CD1c-positive myeloid dendritic cell (primary cell): ENCODE measurements at regions not wholly inside any gene's neighbourhood (a gene's known extent, or its start where the extent isn't known, plus 50 kb on each side); places are given as distances from the start of the nearest gene placed in this dataset.

Source experiments
- DNase-seq: peaks from one replicate; pipeline ENCODE4 v3.0.0-alpha.2; 2016; ENCODE audit errors: extremely low spot score

DNA sequence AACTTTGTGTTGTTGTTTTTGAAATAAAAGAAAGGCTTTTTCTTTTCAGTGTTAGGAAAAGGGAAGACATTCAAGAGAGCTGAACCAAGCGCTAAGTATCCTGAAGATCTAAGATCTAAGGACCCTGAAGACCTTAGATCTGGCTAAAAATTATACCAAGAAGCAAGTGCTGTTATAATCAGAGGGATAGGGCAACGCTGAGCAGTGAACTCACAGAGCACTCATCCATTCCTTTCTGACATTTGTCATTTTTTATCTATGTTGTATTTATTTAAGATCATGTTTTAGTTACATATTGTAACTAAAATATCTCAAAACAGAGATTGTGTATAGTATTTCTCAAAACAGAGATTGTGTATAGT lies 60.5 kb upstream of the FAM216B start:
- DNase-seq = no peak

DNA sequence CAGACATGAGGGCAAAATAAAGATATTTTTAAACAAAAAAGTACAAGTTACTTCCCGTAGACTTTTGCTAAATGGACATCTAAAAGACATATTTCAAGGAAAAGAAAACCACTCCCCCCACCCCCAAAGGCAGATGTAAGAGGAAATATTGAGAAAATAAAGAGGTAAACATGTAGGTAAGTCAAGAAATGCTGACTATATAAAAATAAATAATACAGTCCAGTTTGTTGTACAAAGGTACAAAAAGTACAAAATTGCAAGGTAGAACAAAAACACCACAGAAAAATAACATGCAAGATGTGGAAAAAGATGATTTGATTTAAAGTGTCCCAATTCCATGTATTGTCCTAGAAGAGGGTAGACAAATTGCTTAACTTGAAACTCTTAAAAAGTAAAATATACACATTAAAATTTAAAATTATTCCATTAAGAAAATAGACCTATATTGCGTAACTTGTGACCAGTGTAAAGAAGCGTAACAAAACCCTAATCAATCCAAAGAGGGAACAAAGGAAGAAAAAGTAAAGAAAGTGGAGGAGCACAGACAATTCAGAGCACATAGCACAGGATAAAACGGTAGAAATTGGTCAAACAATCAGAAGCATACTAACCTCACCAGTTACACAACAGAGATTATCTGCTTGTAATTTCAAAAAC lies 58.4 kb upstream of the FAM216B start:
- no peak for DNase-seq

DNA sequence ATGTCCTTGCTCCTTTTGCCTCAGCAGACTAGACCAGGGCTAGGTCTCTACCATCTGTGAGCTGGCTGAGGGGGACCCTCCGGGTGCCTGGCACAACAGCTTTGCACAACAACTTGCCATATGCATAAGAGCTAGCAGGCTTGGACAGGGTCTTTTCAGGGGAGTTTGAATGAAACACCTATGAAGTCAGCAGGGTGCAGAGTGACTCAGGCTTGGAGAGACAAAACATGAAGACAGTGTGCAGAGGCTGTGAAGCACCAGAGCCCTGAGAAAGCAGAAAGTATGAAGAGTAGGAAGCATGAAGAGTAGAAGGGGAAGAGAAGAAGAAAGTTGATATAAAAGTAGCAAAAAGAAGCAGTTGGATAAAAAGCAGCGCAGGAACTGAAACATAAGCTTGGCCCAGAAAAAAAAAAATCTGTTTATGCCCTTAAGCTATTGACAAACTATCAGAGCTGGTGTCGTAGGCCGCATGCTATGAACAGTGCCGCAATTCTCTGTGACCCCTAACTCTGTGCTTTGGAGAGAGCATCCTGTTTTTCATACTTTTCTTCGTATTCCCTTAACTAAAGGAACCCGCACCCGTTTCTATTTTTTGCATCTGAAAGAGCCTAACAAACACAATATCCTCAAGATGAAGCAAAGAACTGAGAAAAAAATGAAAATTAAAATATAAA lies 52.7 kb upstream of the FAM216B start:
- peak; percentile 17 for DNase-seq

DNA sequence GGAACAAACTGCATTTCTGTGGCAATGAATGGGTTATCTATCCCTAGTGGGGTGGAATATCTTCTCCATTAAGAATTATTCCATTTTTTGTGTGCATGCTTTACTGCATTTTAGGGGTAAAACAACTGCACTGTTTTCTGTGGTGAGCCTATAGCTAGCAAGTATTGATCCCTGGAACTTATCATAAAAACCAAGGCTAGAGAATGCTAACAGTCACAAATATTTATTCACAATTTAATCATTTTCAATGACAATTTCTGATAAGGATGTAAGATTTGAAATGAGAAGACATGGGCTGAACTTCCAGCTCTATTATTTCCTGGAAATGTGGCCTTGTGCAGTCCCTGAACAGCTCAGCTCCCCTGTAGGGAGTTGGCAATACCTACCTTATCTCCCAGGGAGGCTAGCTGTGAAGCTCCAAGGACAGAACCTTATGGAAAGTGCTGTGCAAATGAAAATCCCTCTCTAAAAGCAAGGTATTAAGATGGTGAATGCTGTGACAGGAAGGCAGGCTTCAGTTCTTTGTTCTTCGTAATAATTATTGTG lies 51.5 kb upstream of the FAM216B start:
- DNase-seq = no peak
